GM12878 (cell line): ENCODE measurements at regions not wholly inside any gene's neighbourhood (a gene's known extent, or its start where the extent isn't known, plus 50 kb on each side); places are given as distances from the start of the nearest gene placed in this dataset.
"Not testable (repeated sequence)": the region's sequence is repeated elsewhere in the genome, so short reads cannot be mapped to it uniquely, and the experiment has no call there.

Experiments
- CBX5 ChIP-seq: sonication (generic); IDR thresholded peaks from 2 replicates; pipeline ENCODE4 v1.6.1; 2016; ENCODE audit warnings: low read depth, moderate library complexity, mild to moderate bottlenecking, inconsistent platforms
- CHD1 ChIP-seq: IDR thresholded peaks from 2 replicates; pipeline ENCODE4 v1.6.1; 2012; ENCODE audit warnings: low read depth, low read length, improper control_type of control experiment
- NFIC ChIP-seq: IDR thresholded peaks from 2 replicates; pipeline ENCODE4 v1.6.1; 2012; ENCODE audit warnings: low read depth, mild to moderate bottlenecking, inconsistent platforms, low read length, moderate library complexity

DNA sequence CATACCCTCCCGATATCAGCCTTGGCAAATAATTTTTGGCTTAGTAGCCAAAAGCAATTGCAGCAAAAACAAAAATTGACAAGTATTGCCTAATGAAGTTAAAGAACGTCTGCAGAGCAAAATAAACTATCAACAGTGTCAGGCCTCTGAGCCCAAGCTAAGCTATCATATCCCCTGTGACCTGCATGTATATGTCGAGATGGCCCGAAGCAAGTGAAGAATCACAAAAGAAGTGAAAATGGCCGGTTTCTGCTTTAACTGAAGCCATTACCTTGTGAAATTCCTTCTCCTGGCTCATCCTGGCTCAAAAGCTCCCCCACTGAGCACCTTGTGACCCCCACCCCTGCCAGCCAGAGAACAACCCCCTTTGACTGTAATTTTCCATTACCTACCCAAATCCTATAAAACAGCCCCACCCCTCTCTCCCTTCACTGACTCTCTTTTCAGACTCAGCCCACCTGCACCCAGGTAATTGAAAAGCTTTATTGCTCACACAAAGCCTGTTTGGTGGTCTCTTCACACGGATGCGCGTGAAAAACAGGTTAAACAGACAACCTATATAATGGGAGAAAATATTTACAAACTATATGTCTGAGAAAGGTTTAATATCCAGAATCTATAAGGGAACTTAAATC is 466.3 kb downstream of the PYDC2 start:
- TF ChIP-seq NFIC, CHD1, CBX5: not testable (repeated sequence)
